Ishikawa (cell line): ENCODE measurements at regions not wholly inside any gene's neighbourhood (a gene's known extent, or its start where the extent isn't known, plus 50 kb on each side); places are given as distances from the start of the nearest gene placed in this dataset.

Source experiments
- CEBPB ChIP-seq: IDR thresholded peaks from 2 replicates; pipeline ENCODE4 v1.6.1; 2012
- CREB1 ChIP-seq: IDR thresholded peaks from 2 replicates; pipeline ENCODE4 v1.6.1; 2012; ENCODE audit warnings: low read depth
- EGR1 ChIP-seq: IDR thresholded peaks from 2 replicates; pipeline ENCODE4 v1.6.1; 2012
- EP300 ChIP-seq: IDR thresholded peaks from 2 replicates; pipeline ENCODE4 v1.6.1; 2012; ENCODE audit warnings: borderline replicate concordance
- FOXM1 ChIP-seq: IDR thresholded peaks from 2 replicates; pipeline ENCODE4 v1.6.1; 2012; ENCODE audit warnings: low read depth, borderline replicate concordance
- NFIC ChIP-seq: IDR thresholded peaks from 2 replicates; pipeline ENCODE4 v1.6.1; 2012
- RAD21 ChIP-seq: IDR thresholded peaks from 2 replicates; pipeline ENCODE4 v1.6.1; 2012; ENCODE audit warnings: low read depth
- REST ChIP-seq: IDR thresholded peaks from 2 replicates; pipeline ENCODE4 v1.6.1; 2012; ENCODE audit warnings: low read depth, mild to moderate bottlenecking
- TAF1 ChIP-seq: IDR thresholded peaks from 2 replicates; pipeline ENCODE4 v1.6.1; 2012; ENCODE audit warnings: low read depth, mild to moderate bottlenecking
- TCF12 ChIP-seq: IDR thresholded peaks from 2 replicates; pipeline ENCODE4 v1.6.1; 2012; ENCODE audit warnings: low read depth
- TEAD4 ChIP-seq: IDR thresholded peaks from 2 replicates; pipeline ENCODE4 v1.6.1; 2012
- YY1 ChIP-seq: IDR thresholded peaks from 2 replicates; pipeline ENCODE4 v1.6.1; 2012; ENCODE audit warnings: low read depth
- ZBTB7A ChIP-seq: IDR thresholded peaks from 2 replicates; pipeline ENCODE4 v1.6.1; 2012; ENCODE audit warnings: low read depth
- TF ChIP-seq, protein P1 (sequence below): IDR thresholded peaks from 2 replicates; pipeline ENCODE4 v1.6.1; 2012

DNA sequence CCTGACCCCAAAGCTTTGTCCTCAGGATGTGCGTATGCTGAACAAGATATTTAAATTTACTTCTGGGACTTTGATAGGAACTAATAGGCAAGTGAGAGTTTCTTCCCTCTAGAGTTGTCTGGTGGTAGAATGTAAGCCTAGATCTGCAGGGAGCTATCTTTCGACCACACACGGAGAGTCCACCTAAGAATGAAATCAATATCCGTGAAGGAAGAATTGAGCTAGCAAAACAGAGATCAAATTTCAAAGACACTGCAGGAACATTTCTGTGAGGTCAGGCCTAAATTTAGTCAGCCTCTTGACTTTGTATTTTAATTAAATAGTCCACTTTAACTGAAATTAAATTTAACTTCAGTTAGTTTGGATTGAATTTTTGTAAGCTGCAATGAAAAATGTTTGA lies 871.3 kb downstream of the RAB28 start:
- no peak for TF ChIP-seq YY1
- no peak for TF ChIP-seq EP300
- TF ChIP-seq, protein P1, sequence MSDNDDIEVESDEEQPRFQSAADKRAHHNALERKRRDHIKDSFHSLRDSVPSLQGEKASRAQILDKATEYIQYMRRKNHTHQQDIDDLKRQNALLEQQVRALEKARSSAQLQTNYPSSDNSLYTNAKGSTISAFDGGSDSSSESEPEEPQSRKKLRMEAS, result no peak
- TF ChIP-seq ZBTB7A, result no peak
- TF ChIP-seq CEBPB, result no peak
- no peak for TF ChIP-seq TCF12
- TF ChIP-seq TAF1, result no peak
- no peak for TF ChIP-seq REST
- no peak for TF ChIP-seq CREB1
- no peak for TF ChIP-seq FOXM1
- no peak for TF ChIP-seq EGR1
- no peak for TF ChIP-seq RAD21
- TF ChIP-seq NFIC, result no peak
- TF ChIP-seq TEAD4, result no peak
